ENCODE measurements at regions not wholly inside any gene's neighbourhood (a gene's known extent, or its start where the extent isn't known, plus 50 kb on each side); places are given as distances from the start of the nearest gene placed in this dataset.

GRCh38 chr11:111066846-111067245 lies 178.7 kb upstream of the POU2AF2 start:
- TF ChIP-seq CTCF (IDR thresholded peaks at IDR 0.05) = no peak
- no peak for TF ChIP-seq POLR2A (IDR thresholded peaks at IDR 0.05)

Measured in lower leg skin (tissue), 3 donors.